HG02884 (cell line): ENCODE measurements at regions not wholly inside any gene's neighbourhood (a gene's known extent, or its start where the extent isn't known, plus 50 kb on each side); places are given as distances from the start of the nearest gene placed in this dataset.
"Not testable (repeated sequence)": the region's sequence is repeated elsewhere in the genome, so short reads cannot be mapped to it uniquely, and the experiment has no call there.

Experiments
- ATAC-seq: cut with Tn5 transposase; IDR thresholded peaks from one replicate; pipeline ENCODE4 v1.9.1; 2021; ENCODE audit warnings: mild to moderate bottlenecking, moderate library complexity; ENCODE audit not compliant: unreplicated experiment

DNA sequence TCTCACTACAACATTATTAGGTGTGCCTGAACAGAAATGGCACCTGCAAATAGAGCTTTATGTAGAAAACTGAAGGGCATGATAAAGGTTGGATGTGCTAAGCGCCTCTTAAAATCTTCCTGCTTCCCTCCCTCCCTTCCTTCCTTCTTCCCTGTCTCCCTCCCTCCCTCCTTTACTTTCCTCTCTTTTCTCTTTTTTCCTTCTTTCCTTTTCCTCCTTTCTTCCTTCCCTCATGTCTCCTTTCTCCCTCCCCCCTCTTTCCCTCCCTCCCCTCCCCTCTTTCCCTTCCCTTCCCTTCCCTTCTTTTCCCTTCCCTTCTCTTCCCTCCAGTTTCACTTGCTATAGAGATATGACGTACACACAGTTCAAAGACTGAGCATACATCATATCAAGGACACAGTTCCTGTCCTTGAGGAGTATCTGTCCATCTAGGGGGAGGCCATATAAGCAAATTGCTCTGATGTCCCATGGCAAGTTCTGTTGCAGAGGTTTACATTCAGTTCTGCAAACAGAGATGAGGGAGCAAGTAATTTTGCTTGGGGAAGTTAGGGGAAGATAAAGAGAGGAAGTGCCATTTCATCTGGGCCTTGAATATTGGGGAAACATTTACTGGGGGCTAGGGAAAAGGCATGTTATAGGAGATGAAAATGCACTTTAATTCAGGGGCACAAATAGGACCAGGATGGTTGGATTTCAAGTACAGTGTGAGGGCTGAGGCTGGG, 79.0 kb upstream of the EEF1E1 start:
- ATAC-seq, result no peak

DNA sequence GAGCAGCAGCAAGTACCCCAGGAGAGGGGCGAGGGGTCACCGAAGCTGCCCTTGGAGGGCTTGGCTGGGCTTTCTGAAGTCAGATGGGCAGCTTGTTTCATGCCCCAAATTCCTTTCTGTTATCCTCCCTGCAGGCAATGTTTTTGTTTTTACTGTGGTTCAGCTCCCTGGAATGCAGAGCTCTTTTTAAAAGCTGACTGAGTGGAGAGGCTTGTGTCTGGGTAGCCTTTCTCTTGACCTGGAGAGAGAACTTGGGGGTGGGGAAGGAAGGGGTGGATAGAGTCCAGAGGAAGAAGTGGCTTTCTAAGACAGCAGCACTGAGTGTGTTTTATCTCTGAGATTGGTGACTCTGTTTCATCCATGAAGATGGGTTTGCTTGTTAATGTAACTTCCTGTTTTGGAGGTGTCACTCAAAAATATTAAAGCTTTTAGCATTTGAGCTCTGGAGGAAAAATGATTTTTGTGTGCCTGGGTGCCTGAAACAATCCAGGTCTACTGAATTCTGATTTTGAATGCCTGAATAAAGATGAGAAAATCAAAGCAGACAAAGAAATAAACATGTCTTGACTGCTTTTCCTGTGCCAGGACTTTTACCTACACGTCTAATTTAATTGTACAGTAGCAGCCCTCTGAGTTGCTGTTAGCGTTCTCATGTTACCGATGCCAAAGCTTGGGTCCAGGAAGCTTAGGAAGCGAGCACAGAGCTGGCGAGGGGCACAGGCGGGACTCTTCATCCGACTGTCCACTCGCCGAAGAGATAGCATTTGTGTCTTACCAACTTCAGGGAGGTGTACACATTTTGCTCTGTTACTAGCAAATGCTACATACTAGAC, 78.2 kb upstream of the EEF1E1 start:
- no peak for ATAC-seq

DNA sequence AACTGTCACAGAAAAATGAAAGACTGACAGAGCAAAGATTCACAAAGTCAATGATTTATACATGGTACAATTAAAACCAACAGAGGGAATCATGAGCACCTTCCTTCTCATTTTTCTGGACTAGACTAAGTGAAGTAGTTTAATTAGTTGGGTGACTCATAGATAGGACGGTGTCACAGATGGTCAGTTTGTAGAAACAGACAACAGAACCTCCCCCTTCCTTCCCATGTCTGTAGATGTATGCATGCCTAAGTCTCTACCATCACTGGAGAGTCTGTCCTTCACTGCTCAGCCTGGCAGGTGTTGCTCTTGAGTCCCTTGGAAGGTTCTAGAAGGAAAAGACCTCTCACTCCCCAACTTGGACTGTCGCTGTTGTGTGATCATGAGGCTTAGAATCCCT, 75.4 kb upstream of the EEF1E1 start:
- ATAC-seq, result no peak

DNA sequence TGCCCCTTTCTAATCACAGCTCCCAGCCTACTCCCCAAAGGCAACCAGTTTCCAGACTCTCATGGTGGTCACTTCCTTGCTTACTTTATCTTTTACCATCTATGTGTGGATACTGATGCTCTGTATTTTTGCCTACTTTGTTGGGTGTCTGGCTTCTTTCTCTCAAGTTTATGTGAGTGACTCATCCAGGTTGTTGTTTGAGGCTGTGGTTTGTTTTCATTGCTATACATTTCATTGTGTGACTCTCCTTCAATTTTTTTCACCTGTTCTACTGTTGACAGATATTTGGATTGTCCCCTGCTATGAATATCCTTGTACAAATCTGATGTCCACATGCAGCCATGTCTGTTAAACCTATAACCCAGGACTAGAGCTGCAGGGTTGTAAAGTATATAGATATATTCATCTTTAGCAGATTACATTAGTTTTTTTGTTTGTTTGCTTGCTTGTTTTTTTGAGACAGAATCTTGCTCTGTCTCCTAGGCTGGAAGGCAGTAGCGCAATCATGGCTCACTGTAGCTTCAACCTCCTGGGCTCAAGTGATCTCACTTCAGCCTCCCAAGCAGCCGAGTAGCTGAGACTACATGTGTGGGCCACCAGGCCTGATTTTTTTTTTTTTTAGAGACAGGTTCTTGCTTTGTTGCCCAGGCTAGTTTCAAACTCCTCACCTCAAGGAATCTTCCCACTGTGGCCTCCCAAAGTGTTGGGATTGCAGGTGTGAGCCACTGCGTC, 72.9 kb upstream of the EEF1E1 start:
- ATAC-seq, result no peak

DNA sequence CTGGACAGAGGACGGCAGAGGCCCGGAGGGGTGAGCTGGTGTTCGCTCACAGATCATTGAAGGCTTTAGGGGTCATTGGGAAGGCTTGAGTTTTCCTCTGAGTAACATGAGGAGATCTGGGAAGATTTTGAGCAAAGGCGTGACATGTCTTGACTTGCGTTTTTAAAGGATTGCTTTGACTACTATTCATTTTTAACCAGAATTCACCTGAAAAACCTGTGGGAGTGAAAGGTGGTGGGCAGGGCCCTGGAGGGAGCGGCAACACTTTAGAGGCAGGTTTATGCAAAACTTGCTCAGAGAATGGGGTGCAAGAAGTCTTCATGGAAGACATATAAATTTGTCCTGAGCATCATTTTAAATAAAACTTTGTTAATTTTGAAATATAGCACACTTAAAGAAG, 72.2 kb upstream of the EEF1E1 start:
- ATAC-seq, result no peak

DNA sequence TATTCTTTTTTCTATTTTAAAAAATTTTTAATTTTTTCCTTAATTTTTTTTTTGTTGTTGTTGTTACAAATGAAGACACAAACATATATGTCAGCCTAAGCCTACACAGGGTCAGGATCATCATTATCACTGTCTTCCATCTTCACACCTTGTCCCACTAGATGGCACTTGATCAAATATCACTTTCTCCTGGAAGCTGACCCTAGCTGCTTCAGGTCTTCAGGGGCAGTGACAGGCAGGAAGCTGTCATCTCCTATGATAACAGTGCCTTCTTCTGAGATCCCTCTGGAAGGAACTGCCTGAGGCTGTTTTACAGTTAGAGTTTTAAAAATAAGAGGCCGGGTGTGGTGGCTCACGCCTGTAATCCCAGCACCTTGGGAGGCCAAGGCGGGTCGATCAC, 70.2 kb upstream of the EEF1E1 start:
- no peak for ATAC-seq

DNA sequence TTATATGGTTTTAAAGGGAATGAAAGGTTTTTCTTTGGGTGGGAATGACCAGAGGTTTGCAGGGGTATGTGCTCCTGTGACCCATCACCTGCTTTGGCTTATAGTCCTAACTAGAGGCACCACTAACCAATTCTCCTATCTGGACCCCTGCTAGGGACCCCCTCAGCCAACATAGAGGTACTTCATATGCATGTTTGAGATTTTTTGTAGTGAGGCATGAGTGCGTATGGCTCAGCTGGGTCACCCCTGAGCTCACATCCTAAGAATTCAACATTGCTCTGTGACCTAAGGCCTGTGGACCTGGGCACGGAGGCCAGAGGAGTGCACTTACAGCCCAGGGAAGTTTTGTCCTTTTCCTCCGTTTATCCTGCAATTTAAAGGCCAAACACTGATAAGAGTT, 68.4 kb upstream of the EEF1E1 start:
- ATAC-seq, result no peak

DNA sequence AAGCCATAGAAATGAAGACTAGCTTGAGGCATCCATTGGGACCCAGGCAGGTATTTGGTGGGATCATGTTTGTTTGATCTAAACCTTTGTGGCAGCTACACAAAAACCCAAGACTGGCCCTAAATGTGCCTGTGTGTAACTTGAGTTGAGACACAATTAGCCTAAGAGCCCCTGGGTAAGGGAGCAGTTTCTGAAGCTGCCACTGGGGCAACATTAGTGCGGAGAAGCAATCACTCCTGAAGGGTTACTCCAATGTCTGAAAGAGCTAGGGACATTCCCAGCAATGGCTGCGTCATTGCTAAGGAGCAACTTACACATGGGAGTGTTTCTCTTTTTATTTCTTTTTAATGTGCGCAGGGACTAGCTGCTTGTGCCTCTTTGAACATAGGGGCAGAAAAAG, 67.9 kb upstream of the EEF1E1 start:
- ATAC-seq, result no peak

DNA sequence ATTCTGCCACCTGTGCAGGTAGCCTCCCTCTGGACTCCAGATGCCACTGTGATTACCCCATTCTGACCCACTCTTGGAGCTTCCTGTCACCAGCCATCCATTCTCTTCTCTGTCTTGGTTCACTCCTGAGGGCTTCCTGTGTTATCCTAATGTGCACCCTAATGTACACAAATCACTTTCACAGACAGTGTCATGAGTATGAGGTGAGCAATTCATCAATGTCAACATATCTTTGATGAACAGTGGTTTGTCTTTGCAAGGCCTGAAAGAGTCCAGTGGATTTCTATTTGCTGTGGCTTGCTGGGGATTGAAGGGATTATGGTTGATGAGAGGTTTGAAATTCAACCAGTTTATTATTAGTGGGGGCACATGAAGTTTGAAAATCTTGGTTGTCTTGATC, 63.8 kb upstream of the EEF1E1 start:
- ATAC-seq, result no peak

DNA sequence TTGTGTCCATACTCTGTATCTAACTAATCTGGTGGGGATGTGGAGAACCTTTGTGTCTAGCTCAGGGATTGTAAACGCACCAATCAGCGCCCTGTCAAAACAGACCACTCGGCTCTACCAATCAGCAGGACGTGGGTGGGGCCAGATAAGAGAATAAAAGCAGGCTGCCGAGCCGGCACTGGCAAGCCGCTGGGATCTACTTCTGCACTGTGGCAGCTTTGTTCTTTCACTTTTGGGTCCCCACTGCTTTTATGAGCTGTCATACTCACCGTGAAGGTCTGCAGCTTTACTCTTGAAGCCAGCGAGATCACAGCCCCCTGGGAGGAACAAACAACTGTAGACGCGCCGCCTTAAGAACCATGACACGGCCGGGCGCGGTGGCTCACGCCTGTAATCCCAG, 62.7 kb upstream of the EEF1E1 start:
- not testable (repeated sequence) for ATAC-seq

DNA sequence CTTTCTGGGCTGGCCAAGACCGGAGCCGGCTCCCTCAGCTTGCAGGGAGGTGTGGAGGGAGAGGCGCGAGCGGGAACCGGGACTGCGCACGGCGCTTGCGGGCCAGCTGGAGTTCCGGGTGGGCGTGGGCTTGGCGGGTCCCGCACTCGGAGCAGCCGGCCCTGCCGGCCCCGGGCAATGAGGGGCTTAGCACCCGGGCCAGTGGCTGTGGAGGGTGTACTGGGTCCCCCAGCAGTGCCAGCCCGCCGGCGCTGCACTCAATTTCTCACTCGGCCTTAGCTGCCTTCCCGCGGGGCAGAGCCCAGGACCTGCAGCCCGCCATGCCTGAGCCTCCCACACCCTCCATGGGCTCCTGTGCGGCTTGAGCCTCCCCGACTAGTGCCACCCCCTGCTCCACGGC, 61.9 kb upstream of the EEF1E1 start:
- ATAC-seq, result not testable (repeated sequence)

DNA sequence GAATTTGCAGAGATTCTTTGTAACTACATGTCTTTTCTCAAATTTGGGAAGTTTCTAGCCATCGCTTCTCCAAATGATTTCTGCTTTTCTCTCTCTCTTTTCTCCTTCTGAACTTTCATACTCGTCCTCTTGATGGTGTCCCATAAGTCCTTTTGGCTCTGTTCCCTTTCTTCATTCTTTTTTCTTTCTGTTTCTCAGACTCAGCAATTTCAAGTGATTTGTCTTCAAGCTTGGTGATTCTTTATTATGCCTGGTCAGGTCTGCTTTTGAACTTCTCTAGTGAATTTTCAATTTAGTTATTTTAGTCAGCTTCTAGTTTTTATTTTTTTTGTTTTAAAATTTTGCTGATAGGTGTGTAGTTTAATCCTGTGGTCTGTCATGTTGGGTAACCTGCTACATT, 57.6 kb upstream of the EEF1E1 start:
- no peak for ATAC-seq

DNA sequence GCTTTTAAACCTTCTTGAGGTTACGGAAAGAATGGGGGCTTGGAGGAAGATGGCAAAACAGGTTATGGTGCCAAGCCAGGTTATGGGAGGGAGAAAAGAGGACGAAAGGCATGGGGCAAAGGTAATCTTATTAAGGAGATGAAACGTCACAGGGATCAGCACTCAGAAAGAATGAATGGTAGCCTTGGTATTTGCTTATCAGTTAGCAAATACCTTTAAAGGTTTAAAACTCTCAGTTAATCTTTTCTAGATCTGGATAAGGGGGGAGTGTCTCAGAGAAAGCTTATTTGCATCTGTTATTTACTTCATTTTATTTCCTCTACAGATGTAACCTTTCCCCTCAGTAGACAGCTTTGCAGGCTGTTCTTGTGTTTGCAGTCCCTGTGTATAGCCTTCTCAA, 55.5 kb upstream of the EEF1E1 start:
- ATAC-seq, result no peak

DNA sequence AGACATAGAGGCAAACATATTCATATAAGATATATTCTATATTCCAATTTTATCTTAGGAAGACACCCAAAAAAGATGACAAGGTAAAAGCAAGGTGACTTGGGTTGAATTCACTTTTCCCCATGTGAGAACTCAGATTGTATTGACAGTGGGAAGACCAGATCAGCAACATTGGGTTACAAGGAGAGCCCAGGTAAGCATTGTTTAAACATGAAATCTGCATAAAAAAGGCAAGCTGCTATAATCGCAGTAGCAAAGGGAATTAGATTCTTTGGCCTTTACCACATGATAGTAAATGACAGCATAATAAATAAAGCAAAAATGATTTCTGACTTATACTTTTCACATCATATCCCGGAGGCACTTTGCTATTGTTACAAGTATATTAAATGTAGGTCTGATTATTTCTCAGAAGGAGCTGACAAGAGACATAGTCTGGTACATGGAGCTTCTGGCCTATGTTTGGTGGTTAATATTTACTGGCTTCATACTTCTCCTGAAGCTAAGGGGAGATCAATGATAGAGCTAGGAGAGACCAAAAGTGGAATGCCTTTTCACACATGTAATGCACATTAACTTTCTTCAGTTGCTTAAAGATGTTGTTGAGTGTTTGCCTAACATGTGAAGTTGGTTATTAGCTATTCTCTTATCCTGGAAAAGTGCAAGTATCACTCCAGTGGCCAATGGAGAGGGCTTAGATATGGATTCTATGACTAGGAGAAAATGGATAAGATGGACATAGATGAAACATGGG, 53.1 kb upstream of the EEF1E1 start:
- ATAC-seq, result no peak
